Progenitor cell of endocrine pancreas (in vitro differentiated cells): ENCODE measurements at regions not wholly inside any gene's neighbourhood (a gene's known extent, or its start where the extent isn't known, plus 50 kb on each side); places are given as distances from the start of the nearest gene placed in this dataset.

Source experiments
- DNase-seq: peaks from one replicate; pipeline ENCODE4 v3.0.0; 2021; ENCODE audit warnings: low spot score; ENCODE audit not compliant: unreplicated experiment
- H3K27ac Mint-ChIP-seq: 2 replicates; pipeline ENCODE4 v1.8.0; 2021; ENCODE audit warnings: mild to moderate bottlenecking, moderate library complexity, mixed read lengths
- H3K27me3 Mint-ChIP-seq: 2 replicates; pipeline ENCODE4 v1.8.0; 2021; ENCODE audit warnings: mixed read lengths
- H3K36me3 Mint-ChIP-seq: 2 replicates; pipeline ENCODE4 v1.8.0; 2022; ENCODE audit warnings: mixed read lengths; ENCODE audit not compliant: insufficient read depth
- H3K4me1 Mint-ChIP-seq: 2 replicates; pipeline ENCODE4 v1.8.0; 2021; ENCODE audit warnings: low read depth, mixed read lengths
- H3K4me3 Mint-ChIP-seq: 2 replicates; pipeline ENCODE4 v1.8.0; 2021; ENCODE audit warnings: low read depth, mild to moderate bottlenecking, moderate library complexity, mixed read lengths
- H3K9me3 Mint-ChIP-seq: 2 replicates; pipeline ENCODE4 v1.8.0; 2021; ENCODE audit warnings: low read depth, mixed read lengths
- CTCF ChIP-seq: fragments of 200-600 bp; sonication (generic); IDR thresholded peaks from one replicate; pipeline ENCODE4 v1.5.0; 2021; ENCODE audit warnings: antibody characterized with exemption, mild to moderate bottlenecking; ENCODE audit not compliant: unreplicated experiment

DNA sequence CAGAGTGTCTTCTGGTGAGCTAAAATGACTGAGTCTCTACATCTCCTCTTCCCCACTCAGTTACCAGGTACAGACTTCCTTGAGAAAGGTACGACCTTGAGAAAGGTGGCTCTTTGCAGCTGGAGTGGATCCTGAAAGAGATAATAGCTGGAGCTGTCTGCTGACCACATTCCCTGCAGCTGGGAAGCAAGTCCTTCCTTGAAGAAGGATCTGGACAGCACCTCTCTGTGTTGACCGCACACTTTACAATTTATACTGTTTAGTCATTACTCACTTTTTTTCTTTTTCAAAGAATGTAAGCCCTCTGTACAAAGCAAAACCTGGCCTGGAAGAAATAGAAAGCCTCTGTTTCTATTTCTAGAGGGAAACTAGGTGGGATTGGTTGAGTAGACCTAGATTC, 148.8 kb downstream of the MACIR start:
- no peaks in the 10 kb centered on the region for H3K4me1 Mint-ChIP-seq
- no peaks in the 10 kb centered on the region for H3K27me3 Mint-ChIP-seq
- no peaks in the 10 kb centered on the region for H3K9me3 Mint-ChIP-seq
- H3K4me3 Mint-ChIP-seq: no peak overlapping the region
- no peaks in the 10 kb centered on the region for H3K36me3 Mint-ChIP-seq
- H3K27ac Mint-ChIP-seq: no peak overlapping the region
- no peak for DNase-seq
- no peak for TF ChIP-seq CTCF

DNA sequence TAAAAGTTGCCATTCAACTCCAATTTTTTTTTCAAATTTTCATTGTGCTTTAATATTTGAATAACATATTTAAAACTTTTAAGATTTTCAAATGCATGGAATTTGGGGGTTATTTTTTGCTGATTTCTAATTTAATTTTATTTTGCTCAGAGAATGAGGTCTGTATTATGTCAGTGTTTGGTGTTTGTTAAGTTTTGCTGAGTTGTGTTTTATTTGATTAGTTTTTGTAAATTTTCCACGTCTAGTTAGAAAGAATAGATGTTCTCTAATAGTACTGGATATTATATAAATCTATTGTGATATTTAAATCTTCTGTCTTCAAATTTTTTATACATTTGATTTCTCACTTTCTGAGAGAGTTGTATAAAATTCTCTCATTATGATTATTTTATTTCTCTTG, 145.9 kb downstream of the MACIR start:
- DNase-seq: no peak
- no peaks in the 10 kb centered on the region for H3K36me3 Mint-ChIP-seq
- H3K9me3 Mint-ChIP-seq: no peaks in the 10 kb centered on the region
- no peaks in the 10 kb centered on the region for H3K27me3 Mint-ChIP-seq
- TF ChIP-seq CTCF: no peak
- no peak overlapping the region for H3K27ac Mint-ChIP-seq
- no peaks in the 10 kb centered on the region for H3K4me1 Mint-ChIP-seq
- no peak overlapping the region for H3K4me3 Mint-ChIP-seq

DNA sequence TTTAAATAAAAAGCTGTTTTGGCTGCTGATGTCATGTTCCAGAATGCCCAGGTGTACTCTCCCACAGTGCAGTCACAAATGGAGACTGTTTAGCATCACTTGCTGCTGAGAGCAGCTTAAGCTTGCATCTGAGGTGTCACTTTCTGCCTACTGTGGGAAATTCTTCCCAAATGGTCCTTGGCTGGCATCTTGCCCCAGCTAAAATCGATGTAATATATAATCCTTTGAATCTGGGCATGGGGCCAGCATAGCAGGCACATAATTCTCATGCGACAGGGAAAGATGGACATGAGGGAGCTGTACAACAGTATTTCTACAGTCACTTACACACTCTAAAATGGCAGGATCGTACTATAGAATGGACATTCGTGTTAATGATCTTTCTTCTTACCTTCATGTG, 144.3 kb downstream of the MACIR start:
- no peak overlapping the region for H3K4me3 Mint-ChIP-seq
- TF ChIP-seq CTCF: no peak
- no peak overlapping the region for H3K27ac Mint-ChIP-seq
- no peaks in the 10 kb centered on the region for H3K27me3 Mint-ChIP-seq
- no peaks in the 10 kb centered on the region for H3K36me3 Mint-ChIP-seq
- no peaks in the 10 kb centered on the region for H3K9me3 Mint-ChIP-seq
- DNase-seq: no peak
- peaks cover 4% of the 10 kb centered on the region for H3K4me1 Mint-ChIP-seq

DNA sequence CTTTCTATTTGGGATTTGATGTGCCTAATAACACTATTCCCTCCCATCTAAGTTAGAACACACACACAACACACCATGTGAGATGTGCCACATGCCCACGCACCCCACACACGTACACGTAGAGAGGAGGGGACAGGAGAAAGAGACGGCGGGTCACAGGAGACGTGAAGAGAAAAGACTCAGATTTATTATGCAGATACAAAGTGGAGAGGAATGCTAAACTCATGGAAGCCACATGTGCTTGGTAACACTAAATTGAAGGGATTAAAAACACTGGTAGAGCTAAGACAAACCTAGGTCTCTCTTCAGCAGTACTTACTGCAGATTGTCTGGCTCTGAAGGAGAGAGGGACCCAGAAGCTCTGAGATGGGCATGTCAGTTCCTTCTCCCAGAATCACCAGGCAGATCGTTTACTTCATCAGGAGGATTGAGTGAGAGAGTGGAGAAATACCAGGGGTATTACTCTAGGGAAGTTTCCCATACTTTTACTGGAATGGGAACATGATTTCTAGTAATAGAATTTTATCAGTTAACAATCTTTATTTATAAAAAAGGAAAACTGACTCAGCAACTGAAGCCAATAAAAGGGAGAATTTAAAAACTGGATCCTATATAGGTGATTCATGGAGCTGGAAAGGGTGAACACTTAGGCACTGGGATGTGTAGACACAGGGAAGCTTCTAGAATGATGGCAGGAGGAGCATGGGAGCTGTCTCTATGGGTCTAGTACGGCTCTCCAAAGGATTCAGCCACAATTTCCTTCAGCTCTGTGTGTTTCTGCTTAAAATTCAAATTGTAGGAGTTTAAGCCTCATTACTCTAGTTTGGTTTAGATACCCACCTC, 139.4 kb downstream of the MACIR start:
- H3K27ac Mint-ChIP-seq: peak overlapping the region; percentile 5
- TF ChIP-seq CTCF: no peak
- peaks cover 4% of the 10 kb centered on the region for H3K4me1 Mint-ChIP-seq
- H3K27me3 Mint-ChIP-seq: no peaks in the 10 kb centered on the region
- H3K4me3 Mint-ChIP-seq: no peak overlapping the region
- no peaks in the 10 kb centered on the region for H3K36me3 Mint-ChIP-seq
- no peaks in the 10 kb centered on the region for H3K9me3 Mint-ChIP-seq
- no peak for DNase-seq

GRCh38 chr5:103394676-103395075, 136.1 kb downstream of the MACIR start:
- H3K36me3 Mint-ChIP-seq: no peaks in the 10 kb centered on the region
- DNase-seq: no peak
- no peak for TF ChIP-seq CTCF
- peaks cover 12% of the 10 kb centered on the region for H3K4me1 Mint-ChIP-seq
- no peaks in the 10 kb centered on the region for H3K9me3 Mint-ChIP-seq
- H3K27me3 Mint-ChIP-seq: no peaks in the 10 kb centered on the region
- H3K4me3 Mint-ChIP-seq: no peak overlapping the region
- no peak overlapping the region for H3K27ac Mint-ChIP-seq
